ENCODE measurements at regions not wholly inside any gene's neighbourhood (a gene's known extent, or its start where the extent isn't known, plus 50 kb on each side); places are given as distances from the start of the nearest gene placed in this dataset.

GRCh38 chr4:62571494-62571893 lies 1371.4 kb downstream of the ADGRL3 start:
- WGBS, 2 donors: 61 to 82% methylated on average over 3 to 4 of the region's 4 CpGs
- H3K4me3 ChIP-seq: no peak overlapping the region

GRCh38 chr4:62560858-62561257 lies 1360.7 kb downstream of the ADGRL3 start:
- Histone ChIP-seq H3K27ac (no peak overlapping the region), H3K27me3 (no peaks in the 10 kb centered on the region), H3K36me3 (ENCODE audit: low read depth, missing control alignments) (no peaks in the 10 kb centered on the region), H3K9me3 (no peaks in the 10 kb centered on the region), H3K4me1 (no peaks in the 10 kb centered on the region), H3K4me3 (no peak overlapping the region)
- no peak for DNase-seq
- intact Hi-C loops (cut with DNase I; ENCODE audit: low total_unique reads): no loop called here
- TF ChIP-seq POLR2A (IDR thresholded peaks at IDR 0.05): no peak
- no peak for TF ChIP-seq CTCF (IDR thresholded peaks at IDR 0.05)

More at GRCh38 chr4:62571494-62571893, 1371.4 kb downstream of the ADGRL3 start:
- TF ChIP-seq POLR2A (IDR thresholded peaks at IDR 0.05): no peak
- no peak for TF ChIP-seq CTCF (IDR thresholded peaks at IDR 0.05)
- Histone ChIP-seq H3K36me3 (ENCODE audit: low read depth, missing control alignments) (no peaks in the 10 kb centered on the region), H3K27me3 (no peaks in the 10 kb centered on the region), H3K27ac (no peak overlapping the region), H3K4me1 (no peaks in the 10 kb centered on the region), H3K9me3 (no peaks in the 10 kb centered on the region)
- intact Hi-C loops (cut with DNase I; ENCODE audit: low total_unique reads): no loop called here
- no peak for DNase-seq

- H3K4me1 ChIP-seq: peaks cover 11% of the 10 kb centered on the region
- peak overlapping the region in 1 of 2 donors; percentile 51 for H3K27ac ChIP-seq
- intact Hi-C loops (cut with DNase I; ENCODE audit: low total_unique reads): no loop called here
- H3K36me3 ChIP-seq (ENCODE audit: low read depth, missing control alignments): no peaks in the 10 kb centered on the region
- no peak overlapping the region for H3K4me3 ChIP-seq
- no peak for DNase-seq
- no peaks in the 10 kb centered on the region for H3K27me3 ChIP-seq
- no peak for TF ChIP-seq CTCF (IDR thresholded peaks at IDR 0.05)
- TF ChIP-seq POLR2A (IDR thresholded peaks at IDR 0.05): no peak
- no peaks in the 10 kb centered on the region for H3K9me3 ChIP-seq
- WGBS, 2 donors: 64 to 81% methylated on average over 2 of the region's 2 CpGs
Measured at GRCh38 chr4:62550121-62550520, 1350.0 kb downstream of the ADGRL3 start.

- Histone ChIP-seq H3K27me3 (no peaks in the 10 kb centered on the region), H3K4me1 (peaks cover 11% of the 10 kb centered on the region), H3K9me3 (no peaks in the 10 kb centered on the region), H3K4me3 (no peak overlapping the region), H3K36me3 (ENCODE audit: low read depth, missing control alignments) (no peaks in the 10 kb centered on the region), H3K27ac (peak overlapping the region in 1 of 2 donors; percentile 51)
- intact Hi-C loops (cut with DNase I; ENCODE audit: low total_unique reads): no loop called here
- WGBS, 2 donors: 86 to 88% methylated on average over 1 of the region's 1 CpG
- no peak for DNase-seq
- TF ChIP-seq CTCF (IDR thresholded peaks at IDR 0.05): no peak
- TF ChIP-seq POLR2A (IDR thresholded peaks at IDR 0.05): no peak
Measured at GRCh38 chr4:62549601-62550000, 1349.5 kb downstream of the ADGRL3 start.

GRCh38 chr4:62548765-62549164 lies 1348.6 kb downstream of the ADGRL3 start:
- no peak for TF ChIP-seq POLR2A (IDR thresholded peaks at IDR 0.05)
- TF ChIP-seq CTCF (IDR thresholded peaks at IDR 0.05): no peak
- intact Hi-C loops (cut with DNase I; ENCODE audit: low total_unique reads): no loop called here
- peak overlapping the region in 1 of 2 donors; percentile 21 for H3K27ac ChIP-seq
- no peak overlapping the region for H3K4me3 ChIP-seq
- peaks cover 11% of the 10 kb centered on the region for H3K4me1 ChIP-seq
- H3K9me3 ChIP-seq: no peaks in the 10 kb centered on the region
- H3K27me3 ChIP-seq: no peaks in the 10 kb centered on the region
- H3K36me3 ChIP-seq (ENCODE audit: low read depth, missing control alignments): no peaks in the 10 kb centered on the region
- DNase-seq: no peak

All from testis (tissue), 2 donors.